ENCODE measurements at regions not wholly inside any gene's neighbourhood (a gene's known extent, or its start where the extent isn't known, plus 50 kb on each side); places are given as distances from the start of the nearest gene placed in this dataset.
"Not testable (repeated sequence)": the region's sequence is repeated elsewhere in the genome, so short reads cannot be mapped to it uniquely, and the experiment has no call there.

GRCh38 chr16:86076606-86077005 is 177.6 kb downstream of the IRF8 start:
- intact Hi-C loops (cut with DNase I; ENCODE audit: low total_unique reads): no loop called here
- H3K4me1 ChIP-seq: peaks cover 0 to 7% (median 4%) of the 10 kb centered on the region in 4 donors
- WGBS, 5 donors: 82 to 91% (median 86%) methylated on average over 5 of the region's 5 CpGs
- H3K27me3 ChIP-seq: peaks cover 0 to 12% (median 0%) of the 10 kb centered on the region in 3 donors
- no peak overlapping the region for H3K4me3 ChIP-seq
- TF ChIP-seq POLR2A (IDR thresholded peaks at IDR 0.05) (no peak), EP300 (IDR thresholded peaks at IDR 0.05) (no peak), POLR2AphosphoS5 (IDR thresholded peaks at IDR 0.05) (no peak), CTCF (IDR thresholded peaks at IDR 0.05) (no peak)
- H3K9me3 ChIP-seq: no peaks in the 10 kb centered on the region
- no peaks in the 10 kb centered on the region for H3K36me3 ChIP-seq
- H3K27ac ChIP-seq: peak overlapping the region in 1 of 5 donors; percentile 81
- DNase-seq: no peak

DNA sequence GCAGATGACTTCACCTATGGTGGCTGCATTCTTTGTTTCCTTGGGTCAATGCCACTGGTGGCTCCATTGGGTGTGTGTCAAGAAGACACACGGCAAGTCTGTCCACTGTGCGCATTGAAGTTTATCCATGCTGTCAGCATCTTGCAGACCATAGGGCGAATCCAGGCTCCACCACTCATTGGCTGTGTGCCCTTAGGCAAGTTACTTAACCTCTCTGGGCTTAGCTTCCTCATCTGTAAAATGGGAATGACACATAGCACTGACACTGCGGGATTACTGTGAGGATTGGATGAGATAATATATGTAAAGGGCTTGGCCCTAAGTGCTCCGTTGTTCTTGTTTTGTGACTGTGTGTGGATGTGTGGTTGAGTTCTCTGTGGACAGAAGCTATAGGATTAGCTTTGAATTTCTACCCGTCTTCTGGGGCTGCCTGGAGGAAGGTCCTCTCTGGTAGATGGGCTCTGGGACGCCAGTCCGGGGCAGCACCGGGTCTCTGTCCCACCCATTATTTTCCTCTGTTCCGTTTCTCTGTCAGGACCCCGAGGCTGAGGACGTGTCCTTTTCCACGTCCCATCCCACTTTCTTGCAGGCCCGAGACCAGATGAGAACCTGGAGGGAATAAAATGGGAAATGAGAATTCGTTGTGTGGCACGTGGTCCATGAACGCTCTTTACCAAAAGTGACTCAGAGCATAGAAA is 178.4 kb downstream of the IRF8 start:
- intact Hi-C loops (cut with DNase I; ENCODE audit: low total_unique reads): no loop called here
- Histone ChIP-seq H3K36me3 (no peaks in the 10 kb centered on the region), H3K9me3 (no peaks in the 10 kb centered on the region), H3K27me3 (peaks cover 0 to 12% (median 0%) of the 10 kb centered on the region in 3 donors), H3K4me1 (peaks cover 0 to 7% (median 4%) of the 10 kb centered on the region in 4 donors), H3K4me3 (no peak overlapping the region), H3K27ac (peak overlapping the region in 4 of 5 donors; percentile 40 to 81 (median 56))
- no peak for DNase-seq
- 79 to 90% (median 85%) methylated on average over 17 of the region's 17 CpGs for WGBS, 5 donors
- TF ChIP-seq POLR2A (IDR thresholded peaks at IDR 0.05): no peak
- TF ChIP-seq EP300 (IDR thresholded peaks at IDR 0.05): no peak
- TF ChIP-seq POLR2AphosphoS5 (IDR thresholded peaks at IDR 0.05): no peak
- no peak for TF ChIP-seq CTCF (IDR thresholded peaks at IDR 0.05)

GRCh38 chr16:86078121-86078600 is 179.2 kb downstream of the IRF8 start:
- H3K27me3 ChIP-seq: peaks cover 0 to 11% (median 2%) of the 10 kb centered on the region in 3 donors
- peak in 1 of 2 donors; percentile 40 for DNase-seq
- intact Hi-C loops (cut with DNase I; ENCODE audit: low total_unique reads): no loop called here
- H3K4me3 ChIP-seq: no peak overlapping the region
- WGBS, 5 donors: 47 to 74% (median 66%) methylated on average over 18 of the region's 18 CpGs
- peaks cover 0 to 5% (median 2%) of the 10 kb centered on the region in 4 donors for H3K4me1 ChIP-seq
- no peaks in the 10 kb centered on the region for H3K9me3 ChIP-seq
- H3K27ac ChIP-seq: peak overlapping the region in 4 of 5 donors; percentile 40 to 81 (median 56)
- TF ChIP-seq EP300 (IDR thresholded peaks at IDR 0.05): peak; percentile 1
- no peak for TF ChIP-seq POLR2A (IDR thresholded peaks at IDR 0.05)
- no peaks in the 10 kb centered on the region for H3K36me3 ChIP-seq

DNA sequence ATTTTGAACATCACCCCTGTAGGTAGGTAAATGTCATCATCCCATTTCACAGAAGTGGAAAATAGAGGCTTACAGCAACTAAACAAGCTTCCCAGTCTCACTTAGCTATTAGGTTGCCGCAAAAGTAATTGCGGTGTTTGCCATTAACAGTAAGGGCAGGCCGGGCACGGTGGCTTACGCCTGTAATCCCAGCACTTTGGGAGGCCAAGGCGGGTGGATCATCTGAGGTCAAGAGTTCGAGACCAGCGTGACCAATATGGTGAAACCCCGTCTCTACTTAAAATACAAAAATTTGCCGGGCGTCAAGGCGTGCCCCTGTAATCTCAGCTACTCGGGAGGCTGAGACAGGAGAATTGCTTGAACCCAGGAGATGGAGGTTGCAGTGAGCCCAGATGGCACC is 179.7 kb downstream of the IRF8 start:
- H3K9me3 ChIP-seq; H3K4me3 ChIP-seq; H3K27me3 ChIP-seq; DNase-seq; intact Hi-C loops (cut with DNase I; ENCODE audit: low total_unique reads); H3K36me3 ChIP-seq; H3K4me1 ChIP-seq: not testable (repeated sequence)
- 89 to 96% (median 95%) methylated on average over 13 of the region's 13 CpGs for WGBS, 5 donors
- H3K27ac ChIP-seq: peak overlapping the region in 4 of 5 donors; percentile 40 to 81 (median 56)

GRCh38 chr16:86079255-86079885 is 180.4 kb downstream of the IRF8 start:
- WGBS, 5 donors: 78 to 87% (median 82%) methylated on average over 15 of the region's 15 CpGs
- intact Hi-C loops (cut with DNase I; ENCODE audit: low total_unique reads): no loop called here
- no peak for DNase-seq

More at GRCh38 chr16:86079255-86079885, 180.4 kb downstream of the IRF8 start:
- no peaks in the 10 kb centered on the region for H3K36me3 ChIP-seq
- TF ChIP-seq POLR2A (IDR thresholded peaks at IDR 0.05) (no peak), POLR2AphosphoS5 (IDR thresholded peaks at IDR 0.05) (no peak)
- no peak overlapping the region for H3K4me3 ChIP-seq
- H3K9me3 ChIP-seq: no peaks in the 10 kb centered on the region
- peaks cover 0 to 9% (median 7%) of the 10 kb centered on the region in 3 donors for H3K27me3 ChIP-seq
- peaks cover 0 to 4% (median 0%) of the 10 kb centered on the region in 4 donors for H3K4me1 ChIP-seq
- peak overlapping the region in 1 of 5 donors; percentile 81 for H3K27ac ChIP-seq
